IPS-NIHi7 (cell line): ENCODE measurements at regions not wholly inside any gene's neighbourhood (a gene's known extent, or its start where the extent isn't known, plus 50 kb on each side); places are given as distances from the start of the nearest gene placed in this dataset.

ENCODE experiments used
- DNase-seq: peaks from one replicate; pipeline ENCODE4 v3.0.0; 2012; ENCODE audit warnings: mixed read lengths; ENCODE audit errors: extremely low spot score

DNA sequence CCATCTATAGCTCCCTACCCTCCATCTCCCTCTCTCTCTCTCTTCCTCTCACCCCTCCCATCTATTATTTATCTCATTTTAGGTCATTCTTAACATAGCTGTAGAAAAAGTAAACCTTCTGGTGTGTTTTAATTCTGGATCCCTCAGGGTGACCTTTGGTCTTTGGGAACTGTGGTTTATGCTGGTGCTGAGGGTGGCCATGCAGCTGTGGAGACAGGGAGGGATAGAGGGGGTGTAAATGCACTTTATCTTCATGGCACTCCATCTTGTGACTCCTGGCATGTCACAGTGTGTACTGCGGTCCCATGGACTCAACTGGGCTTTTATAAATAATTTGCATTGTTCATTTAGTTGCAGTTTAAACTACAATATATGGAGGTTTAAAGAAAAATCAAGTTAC is 50.2 kb upstream of the RUNX1 start:
- DNase-seq, result no peak
